CD4-positive, alpha-beta T cell (primary cell): ENCODE measurements at regions not wholly inside any gene's neighbourhood (a gene's known extent, or its start where the extent isn't known, plus 50 kb on each side); places are given as distances from the start of the nearest gene placed in this dataset.

Experiments used
- ATAC-seq: fragments of 200-7000 bp; cut with Tn5 transposase; one replicate; pipeline ENCODE4 v1.10.0; 2022; ENCODE audit warnings: mild to moderate bottlenecking; ENCODE audit not compliant: poor library complexity
- CTCF ChIA-PET: fragments of 350-600 bp; sonication (Branson Sonifier 250); formaldehyde crosslinking; loops from one replicate; lab custom pipeline; 2021; ENCODE audit warnings: antibody characterized with exemption, inconsistent platforms; lab: Charles Lee
- POLR2A ChIA-PET: fragments of 350-600 bp; sonication (Branson Sonifier 250); formaldehyde crosslinking; loops from one replicate; lab custom pipeline; 2021; ENCODE audit warnings: antibody characterized with exemption, inconsistent platforms; lab: Charles Lee
- DNase-seq, 14 experiments: peaks; one replicate each; pipeline ENCODE4 v3.0.0-alpha.2; 2013 to 2020; ENCODE audit warnings: mixed read lengths in 2 of 14
- H3K27ac ChIP-seq, 2 donors: one replicate each; pipeline versions ENCODE4 v1.5.1 to v1.7.0; 2013; ENCODE audit warnings: low read length in 2 of 2, low read depth in 1 of 2, mild to moderate bottlenecking in 1 of 2
- H3K27me3 ChIP-seq, 2 experiments: 1 replicate in 1 of 2; 2 replicates in 1 of 2; pipeline versions ENCODE4 v1.6.1 to v1.7.0; 2013; ENCODE audit warnings: low read length in 2 of 2, control low read depth in 1 of 2, mild to moderate bottlenecking in 1 of 2, moderate library complexity in 1 of 2; ENCODE audit not compliant: insufficient read depth in 2 of 2, control insufficient read depth in 1 of 2
- H3K36me3 ChIP-seq: one replicate; pipeline ENCODE4 v1.6.1; 2013; ENCODE audit warnings: low read length, control low read depth; ENCODE audit not compliant: insufficient read depth
- H3K4me1 ChIP-seq: one replicate; pipeline ENCODE4 v1.6.1; 2013; ENCODE audit warnings: low read length, control low read depth; ENCODE audit not compliant: insufficient read depth
- H3K4me3 ChIP-seq: one replicate; pipeline ENCODE4 v1.5.1; 2013; ENCODE audit warnings: mild to moderate bottlenecking, low read length, moderate library complexity
- H3K9me3 ChIP-seq, 2 experiments: 1 replicate in 1 of 2; 2 replicates in 1 of 2; pipeline versions ENCODE4 v1.6.1 to v1.7.0; 2013; ENCODE audit warnings: low read length in 2 of 2, mild to moderate bottlenecking in 2 of 2, control low read depth in 1 of 2, moderate library complexity in 1 of 2; ENCODE audit not compliant: control insufficient read depth in 1 of 2, insufficient read depth in 1 of 2
- H3K27ac Mint-ChIP-seq: one replicate; pipeline ENCODE4 v1.8.0; 2020; ENCODE audit warnings: mixed read lengths
- H3K27me3 Mint-ChIP-seq: one replicate; pipeline ENCODE4 v1.8.0; 2021; ENCODE audit warnings: mixed read lengths
- H3K36me3 Mint-ChIP-seq: one replicate; pipeline ENCODE4 v1.8.0; 2021; ENCODE audit warnings: low read depth, mixed read lengths
- H3K4me1 Mint-ChIP-seq: one replicate; pipeline ENCODE4 v1.8.0; 2021; ENCODE audit warnings: low read depth, mixed read lengths
- H3K4me3 Mint-ChIP-seq: one replicate; pipeline ENCODE4 v1.8.0; 2020; ENCODE audit warnings: mild to moderate bottlenecking, mixed read lengths
- H3K9me3 Mint-ChIP-seq: one replicate; pipeline ENCODE4 v1.8.0; 2020; ENCODE audit warnings: mixed read lengths
- intact Hi-C, 2 experiments: fragments of 100-400 bp; cut with DNase I in 1 of 2; cut with micrococcal nuclease in 1 of 2; formaldehyde crosslinking; loops; one replicate each; pipeline versions ENCODE4 v1.15.1 to v1.9.0; 2023 to 2025; cut with DNase I, micrococcal nuclease
- TF ChIP-seq, protein P1 (sequence below): fragments of 200-600 bp; IDR thresholded peaks from one replicate; pipeline ENCODE4 v1.8.0; 2022; ENCODE audit warnings: antibody characterized with exemption, mild to moderate bottlenecking

- no peak for DNase-seq
- POLR2A ChIA-PET, result no interaction called here
- Mint-ChIP-seq H3K27me3 (no peaks in the 10 kb centered on the region), H3K4me3 (no peak overlapping the region), H3K9me3 (peaks cover 5% of the 10 kb centered on the region), H3K36me3 (no peaks in the 10 kb centered on the region), H3K27ac (no peak overlapping the region), H3K4me1 (no peaks in the 10 kb centered on the region)
- no peaks in the 10 kb centered on the region for H3K36me3 ChIP-seq
- CTCF ChIA-PET, result no interaction called here
- no peak overlapping the region for H3K4me3 ChIP-seq
- TF ChIP-seq, protein P1, sequence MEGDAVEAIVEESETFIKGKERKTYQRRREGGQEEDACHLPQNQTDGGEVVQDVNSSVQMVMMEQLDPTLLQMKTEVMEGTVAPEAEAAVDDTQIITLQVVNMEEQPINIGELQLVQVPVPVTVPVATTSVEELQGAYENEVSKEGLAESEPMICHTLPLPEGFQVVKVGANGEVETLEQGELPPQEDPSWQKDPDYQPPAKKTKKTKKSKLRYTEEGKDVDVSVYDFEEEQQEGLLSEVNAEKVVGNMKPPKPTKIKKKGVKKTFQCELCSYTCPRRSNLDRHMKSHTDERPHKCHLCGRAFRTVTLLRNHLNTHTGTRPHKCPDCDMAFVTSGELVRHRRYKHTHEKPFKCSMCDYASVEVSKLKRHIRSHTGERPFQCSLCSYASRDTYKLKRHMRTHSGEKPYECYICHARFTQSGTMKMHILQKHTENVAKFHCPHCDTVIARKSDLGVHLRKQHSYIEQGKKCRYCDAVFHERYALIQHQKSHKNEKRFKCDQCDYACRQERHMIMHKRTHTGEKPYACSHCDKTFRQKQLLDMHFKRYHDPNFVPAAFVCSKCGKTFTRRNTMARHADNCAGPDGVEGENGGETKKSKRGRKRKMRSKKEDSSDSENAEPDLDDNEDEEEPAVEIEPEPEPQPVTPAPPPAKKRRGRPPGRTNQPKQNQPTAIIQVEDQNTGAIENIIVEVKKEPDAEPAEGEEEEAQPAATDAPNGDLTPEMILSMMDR, result no peak
- no peaks in the 10 kb centered on the region for H3K27me3 ChIP-seq
- H3K9me3 ChIP-seq, result peaks cover 0 to 4% of the 10 kb centered on the region in 2 experiments
- intact Hi-C loops, result no loop called here
- H3K27ac ChIP-seq, result no peak overlapping the region
- no peaks in the 10 kb centered on the region for H3K4me1 ChIP-seq
- ATAC-seq, result no peak
These were observed 904.1 kb upstream of the EPHA5 start for GRCh38 chr4:66574145-66574978.

- Mint-ChIP-seq H3K27me3 (no peaks in the 10 kb centered on the region), H3K9me3 (peaks cover 5% of the 10 kb centered on the region), H3K4me1 (no peaks in the 10 kb centered on the region), H3K27ac (no peak overlapping the region), H3K36me3 (no peaks in the 10 kb centered on the region), H3K4me3 (no peak overlapping the region)
- H3K9me3 ChIP-seq, result peaks cover 0 to 4% of the 10 kb centered on the region in 2 experiments
- H3K4me1 ChIP-seq, result no peaks in the 10 kb centered on the region
- ChIA-PET POLR2A (no interaction called here), CTCF (no interaction called here)
- intact Hi-C loops, result no loop called here
- no peaks in the 10 kb centered on the region for H3K36me3 ChIP-seq
- no peaks in the 10 kb centered on the region for H3K27me3 ChIP-seq
- ATAC-seq (no peak), DNase-seq (no peak)
- H3K4me3 ChIP-seq, result no peak overlapping the region
- H3K27ac ChIP-seq, result no peak overlapping the region
- TF ChIP-seq, protein P1, result no peak
These were observed 902.7 kb upstream of the EPHA5 start for GRCh38 chr4:66572949-66573348.

DNA sequence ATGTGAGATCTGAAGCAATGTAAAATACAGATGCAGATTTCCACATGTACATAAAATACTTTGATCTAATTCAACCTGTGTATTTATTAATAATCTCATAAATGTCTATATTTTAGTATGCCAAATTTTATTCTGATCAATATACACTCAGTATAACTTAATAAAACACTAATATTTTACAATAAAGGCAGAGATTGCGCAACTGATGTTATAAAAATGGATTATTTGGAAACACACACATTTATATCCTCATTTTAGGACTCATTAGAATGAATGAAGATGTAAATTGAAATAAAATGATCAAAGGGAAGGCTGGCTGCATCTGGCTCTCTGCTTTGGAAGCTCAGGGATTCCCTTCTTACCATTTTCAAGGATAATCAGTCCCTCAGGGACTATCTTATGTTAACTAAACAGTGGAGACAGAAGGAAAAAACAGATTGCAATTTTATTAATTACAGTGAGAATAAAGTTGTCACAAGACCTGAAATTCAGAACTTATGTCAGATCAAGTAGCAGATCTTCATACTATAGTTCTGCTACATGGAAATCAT is 900.9 kb upstream of the EPHA5 start:
- ChIA-PET CTCF (no interaction called here), POLR2A (no interaction called here)
- no peak overlapping the region for H3K27ac Mint-ChIP-seq
- Histone ChIP-seq H3K4me3 (no peak overlapping the region), H3K27ac (no peak overlapping the region), H3K4me1 (no peaks in the 10 kb centered on the region), H3K36me3 (no peaks in the 10 kb centered on the region), H3K9me3 (peaks cover 0 to 4% of the 10 kb centered on the region in 2 experiments), H3K27me3 (no peaks in the 10 kb centered on the region)
- H3K36me3 Mint-ChIP-seq, result no peaks in the 10 kb centered on the region
- no peak overlapping the region for H3K4me3 Mint-ChIP-seq
- DNase-seq (no peak), ATAC-seq (no peak)
- intact Hi-C loops, result no loop called here
- TF ChIP-seq, protein P1, result no peak
- peaks cover 5% of the 10 kb centered on the region for H3K9me3 Mint-ChIP-seq
- H3K27me3 Mint-ChIP-seq, result no peaks in the 10 kb centered on the region
- no peaks in the 10 kb centered on the region for H3K4me1 Mint-ChIP-seq
